ENCODE measurements at regions not wholly inside any gene's neighbourhood (a gene's known extent, or its start where the extent isn't known, plus 50 kb on each side); places are given as distances from the start of the nearest gene placed in this dataset.

GRCh38 chr14:43528321-43528720 is 978.8 kb downstream of the FSCB start:
- TF ChIP-seq CTCF (IDR thresholded peaks at IDR 0.05) (no peak), EZH2 (IDR thresholded peaks at IDR 0.05; ENCODE audit: borderline replicate concordance, insufficient read depth, low read depth, low read length, poor library complexity, severe bottlenecking) (no peak)

Data from B cell (primary cell).